Fibroblast of the conjunctiva (primary cell): ENCODE measurements at regions not wholly inside any gene's neighbourhood (a gene's known extent, or its start where the extent isn't known, plus 50 kb on each side); places are given as distances from the start of the nearest gene placed in this dataset.
"Not testable (repeated sequence)": the region's sequence is repeated elsewhere in the genome, so short reads cannot be mapped to it uniquely, and the experiment has no call there.

ENCODE experiments used
- DNase-seq: peaks from one replicate; pipeline ENCODE4 v3.0.0-alpha.2; 2010; ENCODE audit warnings: low read depth

GRCh38 chr6:144619966-144620365 is 334.8 kb downstream of the UTRN start:
- DNase-seq, result no peak

GRCh38 chr6:144621332-144621731 is 336.2 kb downstream of the UTRN start:
- no peak for DNase-seq

- no peak for DNase-seq
These were observed 339.1 kb downstream of the UTRN start for GRCh38 chr6:144624246-144624645.

GRCh38 chr6:144624716-144625115 is 339.6 kb downstream of the UTRN start:
- DNase-seq, result no peak

GRCh38 chr6:144630857-144631256 is 345.7 kb downstream of the UTRN start:
- DNase-seq, result no peak

- DNase-seq, result no peak
These were observed 347.1 kb downstream of the UTRN start for GRCh38 chr6:144632266-144632665.

- no peak for DNase-seq
These were observed 348.8 kb downstream of the UTRN start for GRCh38 chr6:144633886-144634285.

GRCh38 chr6:144634371-144634770 is 349.2 kb downstream of the UTRN start:
- no peak for DNase-seq

GRCh38 chr6:144635051-144635450 is 349.9 kb downstream of the UTRN start:
- DNase-seq, result no peak

GRCh38 chr6:144636025-144636424 is 350.9 kb downstream of the UTRN start:
- DNase-seq, result not testable (repeated sequence)

- DNase-seq, result no peak
These were observed 352.4 kb downstream of the UTRN start for GRCh38 chr6:144637541-144637940.

GRCh38 chr6:144639654-144640053 is 354.5 kb downstream of the UTRN start:
- no peak for DNase-seq

GRCh38 chr6:144641286-144641685 is 356.2 kb downstream of the UTRN start:
- DNase-seq, result no peak

- DNase-seq, result no peak
These were observed 359.6 kb downstream of the UTRN start for GRCh38 chr6:144644776-144645175.

GRCh38 chr6:144646093-144647056 is 361.2 kb downstream of the UTRN start:
- DNase-seq, result no peak

GRCh38 chr6:144647406-144647964 is 362.4 kb downstream of the UTRN start:
- DNase-seq, result no peak

GRCh38 chr6:144647971-144648651 is 363.0 kb downstream of the UTRN start:
- no peak for DNase-seq

GRCh38 chr6:144649085-144649484 is 363.9 kb downstream of the UTRN start:
- DNase-seq, result no peak

GRCh38 chr6:144651234-144651633 is 366.1 kb downstream of the UTRN start:
- no peak for DNase-seq

GRCh38 chr6:144652292-144652891 is 367.3 kb downstream of the UTRN start:
- no peak for DNase-seq

- no peak for DNase-seq
These were observed 368.9 kb downstream of the UTRN start for GRCh38 chr6:144653885-144654505.

- no peak for DNase-seq
These were observed 369.4 kb downstream of the UTRN start for GRCh38 chr6:144654506-144654905.
